HL-60 (cell line): ENCODE measurements at regions not wholly inside any gene's neighbourhood (a gene's known extent, or its start where the extent isn't known, plus 50 kb on each side); places are given as distances from the start of the nearest gene placed in this dataset.
"Not testable (repeated sequence)": the region's sequence is repeated elsewhere in the genome, so short reads cannot be mapped to it uniquely, and the experiment has no call there.

Source experiments
- DNase-seq, 2 experiments: peaks; one replicate each; pipeline ENCODE4 v3.0.0-alpha.2; 2010 to 2020; ENCODE audit warnings: low read depth in 1 of 2, low spot score in 1 of 2
- H3K27ac ChIP-seq: fragments of 250-450 bp; sonication (Bioruptor Pico); replicated peaks from 2 replicates; pipeline ENCODE4 v1.5.1; 2020; ENCODE audit warnings: mild to moderate bottlenecking, moderate library complexity
- H3K27me3 ChIP-seq: fragments of 250-450 bp; sonication (Bioruptor Pico); 2 replicates; pipeline ENCODE4 v1.5.1; 2021; ENCODE audit warnings: mild to moderate bottlenecking, moderate library complexity; ENCODE audit not compliant: insufficient read depth, poor library complexity, severe bottlenecking
- H3K4me3 ChIP-seq: replicated peaks from 2 replicates; pipeline ENCODE4 v1.5.1; 2011; ENCODE audit warnings: mild to moderate bottlenecking, control low read depth, low read length; ENCODE audit not compliant: insufficient read depth
- CTCF ChIP-seq: IDR thresholded peaks from one replicate; pipeline ENCODE4 v1.5.1; 2011; ENCODE audit warnings: low read length, control low read depth, inconsistent platforms; ENCODE audit not compliant: insufficient read depth
- GABPA ChIP-seq: IDR thresholded peaks from 2 replicates; pipeline ENCODE4 v1.6.1; 2012; ENCODE audit warnings: low read depth
- POLR2AphosphoS5 ChIP-seq: IDR thresholded peaks from 2 replicates; pipeline ENCODE4 v1.6.1; 2012; ENCODE audit warnings: low read depth
- REST ChIP-seq: IDR thresholded peaks from 2 replicates; pipeline ENCODE4 v1.6.1; 2012; ENCODE audit warnings: low read depth; ENCODE audit not compliant: insufficient replicate concordance
- SPI1 ChIP-seq: IDR thresholded peaks from 2 replicates; pipeline ENCODE4 v1.6.1; 2012; ENCODE audit warnings: low read depth, mild to moderate bottlenecking, borderline replicate concordance

DNA sequence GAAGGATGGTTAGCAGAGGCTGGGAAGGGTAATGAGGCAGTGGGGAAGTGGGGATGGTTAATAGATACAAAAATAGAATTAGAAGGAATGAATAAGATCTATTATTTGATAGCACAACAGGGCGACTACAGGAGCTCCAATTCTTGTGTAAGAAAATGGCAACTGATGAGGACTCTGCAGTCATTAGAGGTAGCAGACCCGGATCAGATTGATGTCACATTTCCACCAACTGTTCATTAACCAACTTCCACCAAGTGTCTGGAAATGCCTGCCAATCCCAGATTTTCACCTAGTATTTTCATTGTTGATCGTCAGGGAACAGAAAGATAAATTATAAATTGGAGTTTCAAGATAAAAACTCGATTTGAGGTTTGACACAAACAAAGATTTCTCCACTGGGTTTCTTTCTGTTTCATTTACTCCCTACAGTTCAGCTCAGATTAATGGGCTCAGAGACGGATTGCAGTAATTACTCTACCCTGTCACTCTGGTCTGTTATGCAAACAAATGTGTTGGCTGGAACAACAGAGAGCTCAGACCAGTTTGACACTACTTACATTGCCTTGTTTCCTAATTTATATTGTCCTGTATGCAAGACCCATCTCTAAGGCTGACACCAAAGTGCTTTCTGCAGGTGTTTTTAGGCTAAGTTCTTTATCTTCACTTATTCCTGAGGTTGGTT, 909.2 kb upstream of the PRKX start:
- Histone ChIP-seq H3K27me3 (no peaks in the 10 kb centered on the region), H3K27ac (no peak overlapping the region), H3K4me3 (no peak overlapping the region)
- TF ChIP-seq POLR2AphosphoS5: no peak
- TF ChIP-seq GABPA: no peak
- TF ChIP-seq SPI1: no peak
- DNase-seq: no peak

GRCh38 chrX:4613651-4614050, 900.2 kb upstream of the PRKX start:
- DNase-seq: peak in 1 of 2 experiments; percentile 47
- not testable (repeated sequence) for H3K27ac ChIP-seq, H3K4me3 ChIP-seq, H3K27me3 ChIP-seq

DNA sequence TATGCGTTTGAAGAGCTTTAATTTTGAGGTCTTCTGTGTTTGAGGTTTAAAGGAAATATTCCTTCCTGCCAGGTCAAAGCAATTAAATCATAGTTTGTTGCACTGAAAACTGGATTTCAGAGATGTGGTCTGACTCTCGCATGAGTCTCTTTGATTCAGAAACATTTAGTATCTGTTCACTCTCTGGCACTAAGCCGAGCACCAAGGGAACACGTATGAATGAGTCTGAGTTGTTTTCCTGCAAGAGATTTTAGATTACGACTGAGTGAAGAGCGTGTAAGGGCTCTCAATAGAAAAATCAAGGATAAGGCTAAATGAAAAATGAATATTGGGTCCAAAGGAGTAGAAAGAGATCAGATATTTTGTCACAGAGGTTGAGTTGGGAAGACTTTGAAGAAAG, 875.4 kb upstream of the PRKX start:
- no peak overlapping the region for H3K4me3 ChIP-seq

GRCh38 chrX:4588466-4588865, 875.0 kb upstream of the PRKX start:
- no peak for TF ChIP-seq CTCF
- TF ChIP-seq REST: no peak
- TF ChIP-seq POLR2AphosphoS5: no peak
- TF ChIP-seq SPI1: no peak
- no peak for TF ChIP-seq GABPA
- no peak overlapping the region for H3K27ac ChIP-seq
- DNase-seq: no peak
- no peaks in the 10 kb centered on the region for H3K27me3 ChIP-seq
- H3K4me3 ChIP-seq: no peak overlapping the region

More for the DNA sequence above, 875.4 kb upstream of the PRKX start:
- DNase-seq: no peak
- Histone ChIP-seq H3K27me3 (no peaks in the 10 kb centered on the region), H3K27ac (no peak overlapping the region)
- TF ChIP-seq REST (no peak), SPI1 (no peak), GABPA (no peak), POLR2AphosphoS5 (no peak), CTCF (no peak)

GRCh38 chrX:4588056-4588455, 874.6 kb upstream of the PRKX start:
- no peak for DNase-seq
- Histone ChIP-seq H3K27ac (no peak overlapping the region), H3K27me3 (no peaks in the 10 kb centered on the region), H3K4me3 (no peak overlapping the region)
- TF ChIP-seq POLR2AphosphoS5: no peak
- TF ChIP-seq SPI1: no peak
- TF ChIP-seq GABPA: no peak
- TF ChIP-seq CTCF: no peak
- TF ChIP-seq REST: no peak
